SK-N-SH treated with all-trans-retinoic acid at 6 μM for 48 hours (cell line): ENCODE measurements at regions not wholly inside any gene's neighbourhood (a gene's known extent, or its start where the extent isn't known, plus 50 kb on each side); places are given as distances from the start of the nearest gene placed in this dataset.

Source experiments
- ATAC-seq: fragments of 200-7000 bp; cut with Tn5 transposase; 3 replicates; pipeline ENCODE4 v1.9.1; 2020; ENCODE audit warnings: mild to moderate bottlenecking, moderate library complexity
- ARNTL ChIP-seq: fragments of 450-650 bp; formaldehyde crosslinking; IDR thresholded peaks from 2 replicates; pipeline ENCODE4 v1.5.0; 2020; ENCODE audit warnings: low read depth, mild to moderate bottlenecking, moderate library complexity, borderline replicate concordance
- BACH2 ChIP-seq: fragments of 250-450 bp; sonication (Bioruptor Pico); IDR thresholded peaks from 2 replicates; pipeline ENCODE4 v1.9.0; 2021; ENCODE audit warnings: mild to moderate bottlenecking, borderline replicate concordance
- CSDC2 ChIP-seq: fragments of 250-450 bp; sonication (Bioruptor Pico); IDR thresholded peaks from 2 replicates; pipeline ENCODE4 v1.5.0; 2020; ENCODE audit warnings: mild to moderate bottlenecking, moderate library complexity
- ESRRG ChIP-seq: fragments of 250-450 bp; sonication (Bioruptor Pico); IDR thresholded peaks from 2 replicates; pipeline ENCODE4 v1.6.1; 2021; ENCODE audit warnings: mild to moderate bottlenecking
- GLIS3 ChIP-seq: fragments of 250-450 bp; sonication (Bioruptor Pico); IDR thresholded peaks from 2 replicates; pipeline ENCODE4 v1.5.0; 2020; ENCODE audit warnings: mild to moderate bottlenecking, moderate library complexity
- ISL1 ChIP-seq: fragments of 250-450 bp; sonication (Bioruptor Pico); IDR thresholded peaks from 2 replicates; pipeline ENCODE4 v2.1.2; 2022; ENCODE audit warnings: mild to moderate bottlenecking, moderate library complexity
- PPARA ChIP-seq: fragments of 250-450 bp; sonication (Bioruptor Pico); IDR thresholded peaks from 2 replicates; pipeline ENCODE4 v1.5.0; 2020; ENCODE audit warnings: mild to moderate bottlenecking, borderline replicate concordance
- RARB ChIP-seq: fragments of 250-450 bp; sonication (Bioruptor Pico); IDR thresholded peaks from 2 replicates; pipeline ENCODE4 v1.8.0; 2021; ENCODE audit warnings: mild to moderate bottlenecking, moderate library complexity
- SNAI2 ChIP-seq: fragments of 250-450 bp; sonication (Bioruptor Pico); IDR thresholded peaks from 2 replicates; pipeline ENCODE4 v1.5.0; 2020; ENCODE audit warnings: mild to moderate bottlenecking, moderate library complexity
- ZC3H10 ChIP-seq: fragments of 250-450 bp; sonication (Bioruptor Pico); IDR thresholded peaks from 2 replicates; pipeline ENCODE4 v1.5.1; 2021; ENCODE audit warnings: mild to moderate bottlenecking, moderate library complexity
- ZFP30 ChIP-seq: fragments of 450-650 bp; formaldehyde crosslinking; IDR thresholded peaks from 2 replicates; pipeline ENCODE4 v1.5.0; 2022; ENCODE audit warnings: mild to moderate bottlenecking, moderate library complexity
- ZNF565 ChIP-seq: fragments of 450-650 bp; formaldehyde crosslinking; conservative IDR thresholded peaks from 2 replicates; pipeline ENCODE4 v1.5.0; 2020; ENCODE audit warnings: low read depth, mild to moderate bottlenecking, moderate library complexity
- ZNF70 ChIP-seq: fragments of 450-650 bp; formaldehyde crosslinking; IDR thresholded peaks from 2 replicates; pipeline ENCODE4 v1.5.0; 2020; ENCODE audit warnings: mild to moderate bottlenecking, moderate library complexity
- ZNF8 ChIP-seq: fragments of 450-650 bp; formaldehyde crosslinking; IDR thresholded peaks from 2 replicates; pipeline ENCODE4 v1.5.0; 2020; ENCODE audit warnings: mild to moderate bottlenecking, moderate library complexity
- TF ChIP-seq, protein P1 (sequence below): fragments of 250-450 bp; sonication (Bioruptor Pico); IDR thresholded peaks from 2 replicates; pipeline ENCODE4 v1.8.0; 2021; ENCODE audit warnings: low read depth, mild to moderate bottlenecking, moderate library complexity, borderline replicate concordance
- TF ChIP-seq, protein P2 (sequence below): fragments of 250-450 bp; sonication (Bioruptor Pico); IDR thresholded peaks from 2 replicates; pipeline ENCODE4 v1.5.0; 2020; ENCODE audit warnings: mild to moderate bottlenecking, moderate library complexity

DNA sequence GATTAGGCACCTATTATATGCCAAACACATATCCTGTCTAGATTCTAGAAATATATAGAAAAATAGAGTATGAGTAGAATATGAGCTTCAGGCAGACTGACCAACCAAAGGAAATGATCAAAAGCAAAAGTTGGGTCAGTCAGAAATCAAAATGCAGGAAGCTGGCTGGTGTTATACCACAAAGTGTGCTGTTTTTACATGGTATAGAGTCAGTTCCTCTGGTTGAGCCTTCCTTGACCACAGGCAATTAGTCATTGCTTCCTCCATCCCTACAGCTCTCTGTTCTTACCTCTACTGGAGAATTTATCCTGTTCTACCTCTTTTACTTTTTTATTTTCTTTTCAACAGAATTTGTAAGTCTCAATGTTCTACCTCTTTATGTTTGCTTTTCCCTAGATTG lies 149.8 kb downstream of the TMCO5A start:
- no peak for ATAC-seq
- TF ChIP-seq, protein P1, sequence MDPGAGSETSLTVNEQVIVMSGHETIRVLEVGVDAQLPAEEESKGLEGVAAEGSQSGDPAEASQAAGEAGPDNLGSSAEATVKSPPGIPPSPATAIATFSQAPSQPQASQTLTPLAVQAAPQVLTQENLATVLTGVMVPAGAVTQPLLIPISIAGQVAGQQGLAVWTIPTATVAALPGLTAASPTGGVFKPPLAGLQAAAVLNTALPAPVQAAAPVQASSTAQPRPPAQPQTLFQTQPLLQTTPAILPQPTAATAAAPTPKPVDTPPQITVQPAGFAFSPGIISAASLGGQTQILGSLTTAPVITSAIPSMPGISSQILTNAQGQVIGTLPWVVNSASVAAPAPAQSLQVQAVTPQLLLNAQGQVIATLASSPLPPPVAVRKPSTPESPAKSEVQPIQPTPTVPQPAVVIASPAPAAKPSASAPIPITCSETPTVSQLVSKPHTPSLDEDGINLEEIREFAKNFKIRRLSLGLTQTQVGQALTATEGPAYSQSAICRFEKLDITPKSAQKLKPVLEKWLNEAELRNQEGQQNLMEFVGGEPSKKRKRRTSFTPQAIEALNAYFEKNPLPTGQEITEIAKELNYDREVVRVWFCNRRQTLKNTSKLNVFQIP (CRISPR knock-in tag) = no peak
- no peak for TF ChIP-seq ESRRG (CRISPR knock-in tag)
- TF ChIP-seq PPARA (CRISPR knock-in tag) = no peak
- TF ChIP-seq, protein P2, sequence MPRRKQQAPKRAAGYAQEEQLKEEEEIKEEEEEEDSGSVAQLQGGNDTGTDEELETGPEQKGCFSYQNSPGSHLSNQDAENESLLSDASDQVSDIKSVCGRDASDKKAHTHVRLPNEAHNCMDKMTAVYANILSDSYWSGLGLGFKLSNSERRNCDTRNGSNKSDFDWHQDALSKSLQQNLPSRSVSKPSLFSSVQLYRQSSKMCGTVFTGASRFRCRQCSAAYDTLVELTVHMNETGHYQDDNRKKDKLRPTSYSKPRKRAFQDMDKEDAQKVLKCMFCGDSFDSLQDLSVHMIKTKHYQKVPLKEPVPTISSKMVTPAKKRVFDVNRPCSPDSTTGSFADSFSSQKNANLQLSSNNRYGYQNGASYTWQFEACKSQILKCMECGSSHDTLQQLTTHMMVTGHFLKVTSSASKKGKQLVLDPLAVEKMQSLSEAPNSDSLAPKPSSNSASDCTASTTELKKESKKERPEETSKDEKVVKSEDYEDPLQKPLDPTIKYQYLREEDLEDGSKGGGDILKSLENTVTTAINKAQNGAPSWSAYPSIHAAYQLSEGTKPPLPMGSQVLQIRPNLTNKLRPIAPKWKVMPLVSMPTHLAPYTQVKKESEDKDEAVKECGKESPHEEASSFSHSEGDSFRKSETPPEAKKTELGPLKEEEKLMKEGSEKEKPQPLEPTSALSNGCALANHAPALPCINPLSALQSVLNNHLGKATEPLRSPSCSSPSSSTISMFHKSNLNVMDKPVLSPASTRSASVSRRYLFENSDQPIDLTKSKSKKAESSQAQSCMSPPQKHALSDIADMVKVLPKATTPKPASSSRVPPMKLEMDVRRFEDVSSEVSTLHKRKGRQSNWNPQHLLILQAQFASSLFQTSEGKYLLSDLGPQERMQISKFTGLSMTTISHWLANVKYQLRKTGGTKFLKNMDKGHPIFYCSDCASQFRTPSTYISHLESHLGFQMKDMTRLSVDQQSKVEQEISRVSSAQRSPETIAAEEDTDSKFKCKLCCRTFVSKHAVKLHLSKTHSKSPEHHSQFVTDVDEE (CRISPR knock-in tag) = no peak
- TF ChIP-seq ZNF565 (CRISPR knock-in tag) = no peak
- no peak for TF ChIP-seq CSDC2 (CRISPR knock-in tag)
- no peak for TF ChIP-seq ZFP30

DNA sequence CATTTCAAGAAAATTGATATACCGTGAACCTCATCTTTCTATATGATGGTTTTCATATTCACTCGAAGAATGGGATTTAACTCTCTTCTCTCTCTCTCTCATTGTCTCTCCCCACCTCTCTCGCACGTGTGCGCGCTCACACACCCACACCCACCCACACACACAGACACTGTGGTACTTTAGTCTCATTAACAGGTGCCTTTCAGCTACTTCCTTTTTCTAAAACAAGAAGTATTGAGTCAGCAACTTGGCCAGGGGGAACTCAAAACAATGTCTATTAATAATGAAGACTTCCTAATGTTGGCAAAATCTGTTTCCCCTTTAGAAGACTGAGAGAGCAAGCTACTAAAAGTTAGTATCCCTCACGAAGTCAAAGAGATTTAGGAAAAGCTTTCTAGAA lies 150.7 kb downstream of the TMCO5A start:
- no peak for ATAC-seq
- TF ChIP-seq ISL1 (CRISPR knock-in tag) = no peak
- no peak for TF ChIP-seq PPARA (CRISPR knock-in tag)
- no peak for TF ChIP-seq RARB
- TF ChIP-seq, protein P2 (CRISPR knock-in tag) = no peak

DNA sequence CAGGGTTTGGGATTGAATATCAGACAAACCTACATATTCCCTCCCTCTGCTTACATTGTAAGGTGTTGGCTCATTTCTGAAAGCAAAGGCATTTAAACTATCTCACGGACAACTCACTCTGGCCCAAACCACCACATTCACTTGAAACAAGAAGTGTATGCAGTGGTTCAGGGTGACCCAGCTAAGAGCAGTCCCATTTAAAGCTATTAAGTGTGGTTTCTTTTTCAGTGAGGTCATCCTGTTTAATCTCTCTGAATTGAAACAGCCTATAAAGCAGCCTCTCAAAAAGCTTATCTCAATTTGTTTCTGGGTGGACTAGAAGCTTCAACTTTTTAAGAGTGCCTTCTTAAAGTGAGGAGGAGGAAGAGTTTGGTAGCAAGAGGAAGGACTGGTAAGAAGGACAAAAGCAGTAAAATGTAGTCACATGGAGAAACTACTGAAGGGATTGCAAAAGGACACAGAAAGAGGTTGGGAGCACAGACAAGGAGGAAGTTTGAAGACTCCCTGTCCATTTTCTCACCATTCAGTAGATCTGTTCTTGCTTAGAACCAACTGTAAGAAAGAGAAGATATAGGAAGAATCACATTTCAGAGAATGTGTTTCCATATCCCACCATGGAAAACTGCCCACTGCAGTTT lies 151.6 kb downstream of the TMCO5A start:
- no peak for ATAC-seq
- TF ChIP-seq SNAI2 (CRISPR knock-in tag) (no peak), ARNTL (no peak), BACH2 (CRISPR knock-in tag) (no peak), ZNF565 (CRISPR knock-in tag) (no peak)
- TF ChIP-seq, all 23 proteins: peak for 0

DNA sequence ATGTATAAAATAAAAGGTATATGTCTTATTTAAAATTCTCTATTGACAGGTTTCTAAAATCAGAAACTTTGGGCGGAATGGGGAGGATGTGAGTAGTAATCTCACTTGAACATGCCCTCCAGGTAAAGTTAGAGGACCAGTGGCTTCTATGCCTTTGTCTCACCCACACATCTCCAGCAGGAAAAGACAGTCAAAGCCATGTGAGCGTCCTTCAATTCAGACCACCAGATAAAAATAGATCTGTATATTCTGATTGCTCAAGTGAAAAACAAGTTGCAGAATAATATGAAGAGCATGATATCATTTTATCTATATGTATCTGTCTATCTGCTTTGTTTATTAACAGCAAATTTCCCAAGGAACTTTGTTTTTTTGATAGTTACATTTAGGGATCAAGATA lies 152.2 kb downstream of the TMCO5A start:
- ATAC-seq = no peak
- TF ChIP-seq RARB (no peak), ZNF70 (CRISPR knock-in tag) (no peak), ARNTL (no peak), ZFP30 (no peak), BACH2 (CRISPR knock-in tag) (no peak)

DNA sequence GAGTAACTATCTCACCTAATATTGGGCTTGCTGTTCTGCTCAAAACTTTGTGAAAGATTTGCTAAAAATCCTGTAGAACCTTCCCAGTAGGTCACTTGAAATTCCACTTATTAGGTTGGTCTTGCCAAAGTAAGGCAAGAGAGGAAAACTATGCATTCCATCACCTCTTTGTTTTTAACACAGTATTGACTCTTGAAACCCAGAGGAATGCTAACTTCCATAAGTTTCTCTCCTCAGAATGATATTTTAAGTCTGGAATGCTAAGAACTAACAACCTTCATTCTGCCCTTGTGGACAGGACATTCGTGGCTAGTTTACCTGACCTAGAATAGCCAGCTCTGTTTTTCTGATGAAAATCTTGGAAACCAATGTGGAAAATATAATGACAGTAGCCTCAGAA lies 154.5 kb downstream of the TMCO5A start:
- no peak for TF ChIP-seq ZC3H10
- ATAC-seq = no peak

DNA sequence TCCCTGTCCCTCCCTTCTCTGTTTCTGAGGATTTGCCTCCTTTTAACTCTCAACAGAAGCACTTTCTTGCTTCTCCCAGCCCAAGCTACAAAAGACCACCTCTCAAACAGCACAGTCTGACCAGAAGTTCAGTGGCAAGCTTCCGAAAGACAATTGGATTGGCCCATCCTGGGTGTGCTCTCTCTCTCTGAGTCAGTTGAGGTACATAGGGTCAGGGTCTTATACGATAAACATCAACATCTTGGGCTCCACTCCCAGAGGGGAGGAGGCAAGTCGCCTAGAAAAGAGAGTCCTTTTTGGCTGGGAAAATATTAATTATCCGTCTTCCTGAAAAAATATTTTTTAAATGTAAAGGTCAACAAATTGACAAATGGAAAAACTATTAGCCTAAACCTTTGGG lies 155.8 kb downstream of the TMCO5A start:
- TF ChIP-seq, protein P2 (CRISPR knock-in tag) = no peak
- TF ChIP-seq GLIS3 (CRISPR knock-in tag) (no peak), ZNF8 (CRISPR knock-in tag) (no peak), PPARA (CRISPR knock-in tag) (no peak), ZC3H10 (no peak)
- no peak for ATAC-seq
